K562 (cell line): ENCODE measurements at regions not wholly inside any gene's neighbourhood (a gene's known extent, or its start where the extent isn't known, plus 50 kb on each side); places are given as distances from the start of the nearest gene placed in this dataset.

Source experiments
- ATAC-seq: fragments of 200-7000 bp; cut with Tn5 transposase; 3 replicates; pipeline ENCODE4 v1.9.1; 2020; ENCODE audit warnings: moderate library complexity
- BruUV-seq: library from RNA; stranded (reverse); fragments of 400-500 nt; replicated peaks from 2 replicates; lab custom pipeline; 2021; lab: Mats Ljungman, UMichigan
- CTCF ChIA-PET: fragments of 300-600 bp; formaldehyde crosslinking; extraction: SDS; loops from one replicate; lab custom pipeline; 2021; ENCODE audit warnings: low intra/inter-chr PET ratio; lab: Yijun Ruan, JAX
- POLR2A ChIA-PET: fragments of 300-600, 350-650 bp; sonication (Branson Sonifier 250); formaldehyde crosslinking; extraction: SDS; loops from one replicate; lab custom pipeline; 2021; ENCODE audit warnings: antibody characterized with exemption, inconsistent platforms; lab: Yijun Ruan, JAX
- DNase-seq, 4 experiments: peaks; one replicate each; pipeline versions ENCODE4 v3.0.0 to v3.0.0-alpha.2; 2011 to 2018; ENCODE audit warnings: low spot score in 3 of 4, mixed read lengths in 3 of 4; ENCODE audit errors: extremely low read depth in 1 of 4
- FAIRE-seq: peaks from 2 replicates; lab custom pipeline; 2011; peaks lifted over from hg19 to GRCh38; lab: Jason Lieb, UNC
- H2AFZ ChIP-seq: 2 replicates; pipeline ENCODE4 v1.6.0; 2011; ENCODE audit warnings: low read depth, low read length, control low read depth, inconsistent platforms
- H3K27ac ChIP-seq: fragments of 200-600 bp; 3 replicates; pipeline ENCODE4 v1.8.0; 2011; ENCODE audit warnings: low read depth, mild to moderate bottlenecking, control low read depth, inconsistent platforms, low read length, moderate library complexity, mixed read lengths; ENCODE audit errors: extremely low read depth
- H3K27me3 ChIP-seq, 2 experiments: fragments of 300-600 bp in 1 of 2; 2 replicates in 1 of 2; 3 replicates in 1 of 2; pipeline versions ENCODE4 v1.6.0 to v1.8.0; 2011; ENCODE audit warnings: inconsistent platforms in 2 of 2, low read length in 2 of 2, mild to moderate bottlenecking in 1 of 2, mixed read lengths in 1 of 2, moderate library complexity in 1 of 2; ENCODE audit not compliant: control insufficient read depth in 2 of 2, insufficient read depth in 2 of 2
- H3K36me3 ChIP-seq: fragments of 300-600 bp; 3 replicates; pipeline ENCODE4 v1.8.0; 2011; ENCODE audit warnings: mild to moderate bottlenecking, low read length, inconsistent platforms; ENCODE audit not compliant: control insufficient read depth, insufficient read depth
- H3K4me1 ChIP-seq, 2 experiments: fragments of 200-600 bp in 1 of 2; replicated peaks in 1 of 2; 2 replicates in 1 of 2; 3 replicates in 1 of 2; pipeline versions ENCODE4 v1.5.1 to v1.8.0; 2011; ENCODE audit warnings: inconsistent platforms in 2 of 2, low read length in 2 of 2, mild to moderate bottlenecking in 1 of 2, mixed read lengths in 1 of 2, moderate library complexity in 1 of 2; ENCODE audit not compliant: control insufficient read depth in 2 of 2, insufficient read depth in 2 of 2
- H3K4me2 ChIP-seq: 2 replicates; pipeline ENCODE4 v1.6.1; 2011; ENCODE audit warnings: low read length, control low read depth, inconsistent platforms, mixed read lengths; ENCODE audit not compliant: insufficient read depth
- H3K4me3 ChIP-seq: fragments of 200-600 bp; sonication (generic), shearing (Covaris generic); 2 replicates; pipeline ENCODE4 v1.5.1; 2016; ENCODE audit warnings: control low read depth, inconsistent platforms
- H3K79me2 ChIP-seq: fragments of 200-600 bp; 3 replicates; pipeline ENCODE4 v1.8.0; 2011; ENCODE audit warnings: low read length, inconsistent platforms; ENCODE audit not compliant: control insufficient read depth, insufficient read depth
- H3K9ac ChIP-seq, 2 experiments: 2 replicates each; pipeline versions ENCODE4 v1.6.0 to v1.6.1; 2011; ENCODE audit warnings: low read depth in 2 of 2, low read length in 2 of 2, control low read depth in 1 of 2, inconsistent platforms in 1 of 2, mild to moderate bottlenecking in 1 of 2, mixed read lengths in 1 of 2; ENCODE audit not compliant: insufficient read depth in 1 of 2
- H3K9me1 ChIP-seq: one replicate; pipeline ENCODE4 v1.6.0; 2011; ENCODE audit warnings: inconsistent platforms, mild to moderate bottlenecking, low read length, moderate library complexity; ENCODE audit not compliant: control insufficient read depth, insufficient read depth
- H3K9me3 ChIP-seq: replicated peaks from 2 replicates; pipeline ENCODE4 v1.5.1; 2011; ENCODE audit warnings: low read depth, low read length, inconsistent platforms; ENCODE audit not compliant: control insufficient read depth, insufficient read depth
- H4K20me1 ChIP-seq: replicated peaks from 2 replicates; pipeline ENCODE4 v1.6.1; 2011; ENCODE audit warnings: low read length, inconsistent platforms, mixed read lengths; ENCODE audit not compliant: control insufficient read depth, insufficient read depth
- CHD1 ChIP-seq: fragments of 200-600 bp; sonication (generic); IDR thresholded peaks from one replicate; pipeline ENCODE4 v1.6.1; 2012; ENCODE audit warnings: mild to moderate bottlenecking, moderate library complexity, low read length, inconsistent platforms
- CHD2 ChIP-seq: IDR thresholded peaks from 2 replicates; pipeline ENCODE4 v1.6.1; 2011; ENCODE audit warnings: low read depth, low read length
- COPS2 ChIP-seq: fragments of 450-650 bp; conservative IDR thresholded peaks from 2 replicates; pipeline ENCODE4 v1.6.1; 2016; ENCODE audit warnings: mild to moderate bottlenecking, moderate library complexity
- HDAC6 ChIP-seq: IDR thresholded peaks from 2 replicates; pipeline ENCODE4 v1.6.1; 2012; ENCODE audit warnings: low read depth, mild to moderate bottlenecking, control low read depth, inconsistent platforms, low read length, moderate library complexity
- HDGF ChIP-seq: fragments of 450-650 bp; IDR thresholded peaks from 2 replicates; pipeline ENCODE4 v1.6.1; 2016
- MCM5 ChIP-seq: fragments of 450-650 bp; IDR thresholded peaks from 2 replicates; pipeline ENCODE4 v1.6.1; 2016; ENCODE audit warnings: low read depth
- SP2 ChIP-seq: IDR thresholded peaks from 2 replicates; pipeline ENCODE4 v1.6.1; 2011; ENCODE audit warnings: mild to moderate bottlenecking, low read depth, low read length, moderate library complexity; ENCODE audit not compliant: poor library complexity, severe bottlenecking; ENCODE audit errors: extremely low read depth
- TAL1 ChIP-seq: fragments of 450-650 bp; IDR thresholded peaks from 2 replicates; pipeline ENCODE4 v1.6.1; 2016; ENCODE audit warnings: mild to moderate bottlenecking
- ZC3H4 ChIP-seq: sonication (generic); formaldehyde crosslinking; IDR thresholded peaks from 2 replicates; pipeline ENCODE4 v1.9.0; 2021; ENCODE audit warnings: missing genetic modification reagents, borderline replicate concordance
- ZKSCAN3 ChIP-seq: fragments of 250-450 bp; sonication (Bioruptor Pico); IDR thresholded peaks from 2 replicates; pipeline ENCODE4 v1.4.0; 2020
- ZNF316 ChIP-seq: fragments of 450-650 bp; IDR thresholded peaks from 2 replicates; pipeline ENCODE4 v1.6.1; 2016
- ZNF324 ChIP-seq: fragments of 250-450 bp; sonication (Bioruptor Pico); IDR thresholded peaks from 2 replicates; pipeline ENCODE4 v1.4.0; 2020; ENCODE audit warnings: mild to moderate bottlenecking
- WGBS: fragments of 100-300 bp; shearing (Covaris generic); methylation state at CpG from one replicate; pipeline ENCODE4 v1.1.6; 2016; ENCODE audit warnings: low coverage, mixed read lengths; ENCODE audit not compliant: insufficient coverage; ENCODE audit errors: missing lambda C conversion rate; 5-methylcytosine and 5-hydroxymethylcytosine counted together
- in situ Hi-C: fragments of 300-500 bp; cut with MboI; formaldehyde crosslinking; loops from 4 replicates; pipeline ENCODE4 v1.15.0; 2018; ENCODE audit warnings: inconsistent platforms, mixed read lengths
- intact Hi-C: fragments of 100-400 bp; cut with micrococcal nuclease; formaldehyde crosslinking; loops from 2 replicates; pipeline ENCODE4 v1.14.2; 2022
- TF ChIP-seq, protein P1 (sequence below): sonication (generic); formaldehyde crosslinking; IDR thresholded peaks from 2 replicates; pipeline ENCODE4 v1.8.0; 2022; ENCODE audit warnings: missing genetic modification reagents, mild to moderate bottlenecking, moderate library complexity, borderline replicate concordance
- TF ChIP-seq, protein P2 (sequence below), 2 experiments: fragments of 450-650 bp in 1 of 2; IDR thresholded peaks; 2 replicates each; pipeline ENCODE4 v1.6.1; 2011 to 2017; ENCODE audit warnings: low read depth in 2 of 2, antibody characterized with exemption in 1 of 2, borderline replicate concordance in 1 of 2, low read length in 1 of 2, mild to moderate bottlenecking in 1 of 2, mixed read lengths in 1 of 2; ENCODE audit not compliant: control insufficient read depth in 1 of 2
- TF ChIP-seq, protein P3 (sequence below): fragments of 250-450 bp; sonication (Bioruptor Pico); IDR thresholded peaks from 2 replicates; pipeline ENCODE4 v1.5.0; 2020; ENCODE audit warnings: mild to moderate bottlenecking

DNA sequence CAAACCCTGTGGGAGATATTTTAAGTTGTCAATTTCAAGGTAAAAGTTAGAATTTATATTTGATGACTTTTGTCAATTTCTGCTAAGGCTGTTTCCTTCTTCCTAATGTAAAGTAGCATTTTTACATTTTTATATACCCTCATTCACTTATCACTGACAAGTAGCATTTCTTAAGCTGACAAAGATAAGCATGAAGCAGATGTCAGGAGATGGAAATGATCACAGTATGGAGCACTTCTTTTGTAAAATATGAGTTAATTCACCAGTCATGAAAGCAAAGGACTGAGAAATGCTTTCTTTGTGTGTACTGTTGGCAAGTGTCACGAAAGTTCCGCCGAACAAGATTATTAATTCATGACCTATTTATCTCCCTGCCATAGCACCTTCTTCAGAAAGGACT is 503.9 kb downstream of the DNAJB9 start:
- ATAC-seq, result no peak
- H3K27ac ChIP-seq, result no peak overlapping the region
- H4K20me1 ChIP-seq, result no peaks in the 10 kb centered on the region
- no peaks in the 10 kb centered on the region for H3K9me1 ChIP-seq
- ChIA-PET CTCF (no interaction called here), POLR2A (no interaction called here)
- no peak overlapping the region for H3K4me3 ChIP-seq
- H3K4me1 ChIP-seq, result no peaks in the 10 kb centered on the region
- H2AFZ ChIP-seq, result no peak overlapping the region
- in situ Hi-C loops, result no loop called here
- DNase-seq, result no peak
- BruUV-seq, result no TSS peak
- H3K36me3 ChIP-seq, result no peaks in the 10 kb centered on the region
- WGBS, result 3% methylated on average over 3 of the region's 3 CpGs
- no peak for FAIRE-seq
- H3K4me2 ChIP-seq, result no peak overlapping the region
- H3K9me3 ChIP-seq, result no peaks in the 10 kb centered on the region
- H3K79me2 ChIP-seq, result no peaks in the 10 kb centered on the region
- no peaks in the 10 kb centered on the region for H3K27me3 ChIP-seq
- intact Hi-C loops, result no loop called here
- no peak overlapping the region for H3K9ac ChIP-seq
- TF ChIP-seq COPS2 (no peak), CHD2 (no peak), TAL1 (no peak), HDGF (no peak), ZC3H4 (CRISPR knock-in tag) (no peak), ZKSCAN3 (CRISPR knock-in tag) (no peak), SP2 (no peak), ZNF324 (no peak), HDAC6 (no peak), ZNF316 (no peak), CHD1 (no peak), MCM5 (no peak)
- TF ChIP-seq, protein P1, sequence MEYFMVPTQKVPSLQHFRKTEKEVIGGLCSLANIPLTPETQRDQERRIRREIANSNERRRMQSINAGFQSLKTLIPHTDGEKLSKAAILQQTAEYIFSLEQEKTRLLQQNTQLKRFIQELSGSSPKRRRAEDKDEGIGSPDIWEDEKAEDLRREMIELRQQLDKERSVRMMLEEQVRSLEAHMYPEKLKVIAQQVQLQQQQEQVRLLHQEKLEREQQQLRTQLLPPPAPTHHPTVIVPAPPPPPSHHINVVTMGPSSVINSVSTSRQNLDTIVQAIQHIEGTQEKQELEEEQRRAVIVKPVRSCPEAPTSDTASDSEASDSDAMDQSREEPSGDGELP (CRISPR knock-in tag), result no peak
- TF ChIP-seq, protein P2, sequence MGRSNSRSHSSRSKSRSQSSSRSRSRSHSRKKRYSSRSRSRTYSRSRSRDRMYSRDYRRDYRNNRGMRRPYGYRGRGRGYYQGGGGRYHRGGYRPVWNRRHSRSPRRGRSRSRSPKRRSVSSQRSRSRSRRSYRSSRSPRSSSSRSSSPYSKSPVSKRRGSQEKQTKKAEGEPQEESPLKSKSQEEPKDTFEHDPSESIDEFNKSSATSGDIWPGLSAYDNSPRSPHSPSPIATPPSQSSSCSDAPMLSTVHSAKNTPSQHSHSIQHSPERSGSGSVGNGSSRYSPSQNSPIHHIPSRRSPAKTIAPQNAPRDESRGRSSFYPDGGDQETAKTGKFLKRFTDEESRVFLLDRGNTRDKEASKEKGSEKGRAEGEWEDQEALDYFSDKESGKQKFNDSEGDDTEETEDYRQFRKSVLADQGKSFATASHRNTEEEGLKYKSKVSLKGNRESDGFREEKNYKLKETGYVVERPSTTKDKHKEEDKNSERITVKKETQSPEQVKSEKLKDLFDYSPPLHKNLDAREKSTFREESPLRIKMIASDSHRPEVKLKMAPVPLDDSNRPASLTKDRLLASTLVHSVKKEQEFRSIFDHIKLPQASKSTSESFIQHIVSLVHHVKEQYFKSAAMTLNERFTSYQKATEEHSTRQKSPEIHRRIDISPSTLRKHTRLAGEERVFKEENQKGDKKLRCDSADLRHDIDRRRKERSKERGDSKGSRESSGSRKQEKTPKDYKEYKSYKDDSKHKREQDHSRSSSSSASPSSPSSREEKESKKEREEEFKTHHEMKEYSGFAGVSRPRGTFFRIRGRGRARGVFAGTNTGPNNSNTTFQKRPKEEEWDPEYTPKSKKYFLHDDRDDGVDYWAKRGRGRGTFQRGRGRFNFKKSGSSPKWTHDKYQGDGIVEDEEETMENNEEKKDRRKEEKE (IDR thresholded peaks at IDR 0.05; ENCODE audit: borderline replicate concordance in 1 of 2, control insufficient read depth in 1 of 2, low read depth in 2 of 2, low read length in 1 of 2), result no peak
- TF ChIP-seq, protein P3, sequence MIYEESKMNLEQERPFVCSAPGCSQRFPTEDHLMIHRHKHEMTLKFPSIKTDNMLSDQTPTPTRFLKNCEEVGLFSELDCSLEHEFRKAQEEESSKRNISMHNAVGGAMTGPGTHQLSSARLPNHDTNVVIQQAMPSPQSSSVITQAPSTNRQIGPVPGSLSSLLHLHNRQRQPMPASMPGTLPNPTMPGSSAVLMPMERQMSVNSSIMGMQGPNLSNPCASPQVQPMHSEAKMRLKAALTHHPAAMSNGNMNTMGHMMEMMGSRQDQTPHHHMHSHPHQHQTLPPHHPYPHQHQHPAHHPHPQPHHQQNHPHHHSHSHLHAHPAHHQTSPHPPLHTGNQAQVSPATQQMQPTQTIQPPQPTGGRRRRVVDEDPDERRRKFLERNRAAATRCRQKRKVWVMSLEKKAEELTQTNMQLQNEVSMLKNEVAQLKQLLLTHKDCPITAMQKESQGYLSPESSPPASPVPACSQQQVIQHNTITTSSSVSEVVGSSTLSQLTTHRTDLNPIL (CRISPR knock-in tag), result no peak
